Endothelial cell of umbilical vein (primary cell): ENCODE measurements at regions not wholly inside any gene's neighbourhood (a gene's known extent, or its start where the extent isn't known, plus 50 kb on each side); places are given as distances from the start of the nearest gene placed in this dataset.

Source experiments
- BruUV-seq: library from RNA; stranded (reverse); fragments of 400-500 nt; replicated peaks from 2 replicates; lab custom pipeline; 2021; lab: Mats Ljungman, UMichigan
- CTCF ChIA-PET: fragments of 300-600, 350-600 bp; sonication (Branson Sonifier 250); formaldehyde crosslinking; loops from one replicate; lab custom pipeline; 2021; ENCODE audit warnings: antibody characterized with exemption, inconsistent platforms; lab: Charles Lee
- POLR2A ChIA-PET: fragments of 300-600, 350-600 bp; sonication (Branson Sonifier 250); formaldehyde crosslinking; loops from one replicate; lab custom pipeline; 2021; ENCODE audit warnings: antibody characterized with exemption, inconsistent platforms; lab: Charles Lee
- DNase-seq: peaks from one replicate; pipeline ENCODE4 v3.0.0-alpha.2; 2011; ENCODE audit warnings: low read depth, low spot score
- FAIRE-seq: peaks from 2 replicates; lab custom pipeline; 2011; peaks lifted over from hg19 to GRCh38; lab: Jason Lieb, UNC
- H2AFZ ChIP-seq: 2 replicates; pipeline ENCODE4 v1.6.0; 2012; ENCODE audit warnings: low read depth, low read length, control low read depth, inconsistent platforms
- H3K27ac ChIP-seq: 2 replicates; pipeline ENCODE4 v1.5.1; 2011; ENCODE audit warnings: low read depth, mild to moderate bottlenecking, control low read depth, low read length, moderate library complexity; ENCODE audit not compliant: insufficient read depth
- H3K27me3 ChIP-seq, 2 experiments: 2 replicates each; pipeline versions ENCODE4 v1.6.0 to v1.6.1; 2011; ENCODE audit warnings: low read length in 2 of 2, mixed read lengths in 1 of 2; ENCODE audit not compliant: control insufficient read depth in 2 of 2, insufficient read depth in 2 of 2
- H3K36me3 ChIP-seq, 2 experiments: 2 replicates in 1 of 2; 3 replicates in 1 of 2; pipeline ENCODE4 v1.5.1; 2011; ENCODE audit warnings: low read length in 2 of 2, mild to moderate bottlenecking in 1 of 2, moderate library complexity in 1 of 2; ENCODE audit not compliant: control insufficient read depth in 2 of 2, insufficient read depth in 2 of 2; ENCODE audit errors: extremely low read depth in 1 of 2
- H3K4me1 ChIP-seq: 3 replicates; pipeline ENCODE4 v1.5.1; 2011; ENCODE audit warnings: mild to moderate bottlenecking, low read length; ENCODE audit not compliant: control insufficient read depth, insufficient read depth; ENCODE audit errors: extremely low read depth
- H3K4me2 ChIP-seq: 2 replicates; pipeline ENCODE4 v1.6.1; 2011; ENCODE audit warnings: low read length, control low read depth, mixed read lengths; ENCODE audit not compliant: insufficient read depth
- H3K4me3 ChIP-seq, 3 experiments: fragments of 200-600 bp in 1 of 3; sonication (generic), shearing (Covaris generic) in 1 of 3; replicated peaks in 1 of 3; 2 replicates each; pipeline ENCODE4 v1.5.1; 2011 to 2016; ENCODE audit warnings: control low read depth in 3 of 3, low read length in 3 of 3, mild to moderate bottlenecking in 2 of 3, inconsistent platforms in 1 of 3, low read depth in 1 of 3, moderate library complexity in 1 of 3; ENCODE audit not compliant: insufficient read depth in 1 of 3
- H3K79me2 ChIP-seq: 2 replicates; pipeline ENCODE4 v1.6.0; 2012; ENCODE audit warnings: low read length, inconsistent platforms; ENCODE audit not compliant: control insufficient read depth, insufficient read depth
- H3K9ac ChIP-seq: replicated peaks from 2 replicates; pipeline ENCODE3; 2011; ENCODE audit warnings: low read length, control low read depth; ENCODE audit not compliant: insufficient read depth; ENCODE audit errors: extremely low read depth
- H3K9me1 ChIP-seq: replicated peaks from 3 replicates; pipeline ENCODE4 v1.6.0; 2011; ENCODE audit warnings: mild to moderate bottlenecking, low read length; ENCODE audit not compliant: control insufficient read depth, insufficient read depth; ENCODE audit errors: extremely low read depth
- H3K9me3 ChIP-seq: replicated peaks from 2 replicates; pipeline ENCODE4 v1.5.1; 2012; ENCODE audit warnings: low read length, inconsistent platforms; ENCODE audit not compliant: control insufficient read depth, insufficient read depth
- H4K20me1 ChIP-seq: replicated peaks from 2 replicates; pipeline ENCODE3; 2011; ENCODE audit warnings: mild to moderate bottlenecking, low read length; ENCODE audit not compliant: control insufficient read depth, insufficient read depth; ENCODE audit errors: extremely low read depth
- CTCF ChIP-seq, 2 donors: IDR thresholded peaks; 1 replicate in 1 of 2; 2 replicates in 1 of 2; pipeline ENCODE4 v1.5.1; 2011; ENCODE audit warnings: low read length in 2 of 2, mild to moderate bottlenecking in 2 of 2, moderate library complexity in 2 of 2, control low read depth in 1 of 2, inconsistent platforms in 1 of 2, low read depth in 1 of 2; ENCODE audit not compliant: insufficient read depth in 1 of 2; ENCODE audit errors: extremely low read depth in 1 of 2
- EZH2 ChIP-seq: IDR thresholded peaks from 2 replicates; pipeline ENCODE4 v1.6.1; 2012; ENCODE audit warnings: borderline replicate concordance, low read depth, mild to moderate bottlenecking, moderate library complexity, low read length, inconsistent platforms; ENCODE audit not compliant: severe bottlenecking
- FOS ChIP-seq: IDR thresholded peaks from 2 replicates; pipeline ENCODE4 v1.6.1; 2011; ENCODE audit warnings: mild to moderate bottlenecking, low read length, moderate library complexity, borderline replicate concordance; ENCODE audit not compliant: insufficient read depth
- GATA2 ChIP-seq: IDR thresholded peaks from 2 replicates; pipeline ENCODE4 v1.7.0; 2011; ENCODE audit warnings: low read depth, mild to moderate bottlenecking, moderate library complexity, mixed read lengths, low read length; ENCODE audit not compliant: insufficient read length, insufficient read depth
- JUN ChIP-seq: IDR thresholded peaks from 2 replicates; pipeline ENCODE4 v1.6.1; 2011; ENCODE audit warnings: borderline replicate concordance, low read depth; ENCODE audit not compliant: insufficient read length, insufficient read depth
- MAX ChIP-seq: IDR thresholded peaks from 2 replicates; pipeline ENCODE4 v1.6.1; 2011; ENCODE audit not compliant: insufficient read depth, insufficient read length
- MYC ChIP-seq: IDR thresholded peaks from one replicate; pipeline ENCODE4 v1.6.1; 2011; ENCODE audit warnings: mild to moderate bottlenecking, low read depth, low read length
- POLR2A ChIP-seq: IDR thresholded peaks from 2 replicates; pipeline ENCODE4 v1.6.1; 2012; ENCODE audit warnings: low read depth, mild to moderate bottlenecking, control low read depth, low read length
- POLR2AphosphoS5 ChIP-seq: IDR thresholded peaks from 2 replicates; pipeline ENCODE4 v1.6.1; 2012; ENCODE audit warnings: low read depth, mild to moderate bottlenecking, control low read depth, low read length, moderate library complexity; ENCODE audit not compliant: insufficient read depth
- dilution Hi-C: fragments of 300-500 bp; cut with MboI; formaldehyde crosslinking; loops from one replicate; pipeline ENCODE4 v1.15.0; 2019; ENCODE audit warnings: low sequenced_read_pairs; ENCODE audit not compliant: extremely low pct_ligation_motif_present
- intact Hi-C: fragments of 100-400 bp; cut with micrococcal nuclease; formaldehyde crosslinking; loops from one replicate; pipeline ENCODE4 v1.10.0; 2022

GRCh38 chrX:99705701-99706100 lies 704.4 kb downstream of the PCDH19 start:
- BruUV-seq: no TSS peak
- dilution Hi-C loops: no loop called here

More at GRCh38 chrX:99705701-99706100, 704.4 kb downstream of the PCDH19 start:
- intact Hi-C loops: no loop called here
- Histone ChIP-seq H3K27ac (no peak overlapping the region), H3K4me2 (no peak overlapping the region), H3K9me3 (no peaks in the 10 kb centered on the region), H3K4me3 (no peak overlapping the region), H4K20me1 (no peaks in the 10 kb centered on the region), H3K36me3 (no peaks in the 10 kb centered on the region), H3K27me3 (no peaks in the 10 kb centered on the region), H3K9me1 (no peaks in the 10 kb centered on the region), H3K9ac (no peak overlapping the region), H3K79me2 (no peaks in the 10 kb centered on the region), H3K4me1 (no peaks in the 10 kb centered on the region), H2AFZ (no peak overlapping the region)
- ChIA-PET CTCF (no interaction called here), POLR2A (no interaction called here)
- FAIRE-seq: no peak
- TF ChIP-seq GATA2 (no peak), MAX (no peak), POLR2AphosphoS5 (no peak), JUN (no peak), CTCF (IDR thresholded peaks at IDR 0.05; ENCODE audit: extremely low read depth in 1 of 2, insufficient read depth in 1 of 2, low read depth in 1 of 2, low read length in 2 of 2) (no peak), EZH2 (no peak), POLR2A (no peak), MYC (no peak), FOS (no peak)
- no peak for DNase-seq
